HepG2 (cell line): ENCODE measurements at regions not wholly inside any gene's neighbourhood (a gene's known extent, or its start where the extent isn't known, plus 50 kb on each side); places are given as distances from the start of the nearest gene placed in this dataset.

Experiments used
- AGO2 ChIP-seq: fragments of 200-400 bp; formaldehyde crosslinking; optimal IDR thresholded peaks from 2 replicates; pipeline ENCODE3; 2017; ENCODE audit warnings: mild to moderate bottlenecking, low read depth, low read length, moderate library complexity
- EHMT2 ChIP-seq: fragments of 200-600 bp; sonication (generic); IDR thresholded peaks from 2 replicates; pipeline ENCODE4 v1.7.0; 2017; ENCODE audit warnings: antibody characterized with exemption, low read depth, low read length, borderline replicate concordance
- ELF4 ChIP-seq: sonication (generic); formaldehyde crosslinking; IDR thresholded peaks from 2 replicates; pipeline ENCODE4 v1.5.0; 2020; ENCODE audit warnings: missing genetic modification reagents, mild to moderate bottlenecking, moderate library complexity, borderline replicate concordance
- ETV6 ChIP-seq: sonication (generic); formaldehyde crosslinking; conservative IDR thresholded peaks from 2 replicates; pipeline ENCODE4 v1.4.0; 2020; ENCODE audit warnings: missing genetic modification reagents
- FOXK2 ChIP-seq: fragments of 450-650 bp; IDR thresholded peaks from 2 replicates; pipeline ENCODE4 v1.6.1; 2016
- NFATC3 ChIP-seq: sonication (generic); formaldehyde crosslinking; IDR thresholded peaks from 2 replicates; pipeline ENCODE4 v1.5.1; 2020; ENCODE audit warnings: mild to moderate bottlenecking, missing genetic modification reagents
- ZNF382 ChIP-seq: sonication (generic); formaldehyde crosslinking; IDR thresholded peaks from 2 replicates; pipeline ENCODE4 v1.5.0; 2020; ENCODE audit warnings: missing genetic modification reagents, mild to moderate bottlenecking, borderline replicate concordance
- ZSCAN30 ChIP-seq: sonication (generic); formaldehyde crosslinking; IDR thresholded peaks from 2 replicates; pipeline ENCODE4 v1.5.0; 2020; ENCODE audit warnings: mild to moderate bottlenecking, missing genetic modification reagents
- TF ChIP-seq, protein P1 (sequence below): sonication (generic); formaldehyde crosslinking; IDR thresholded peaks from 2 replicates; pipeline ENCODE4 v1.9.0; 2021; ENCODE audit warnings: missing genetic modification reagents, borderline replicate concordance
- TF ChIP-seq, protein P2 (sequence below): sonication (generic); formaldehyde crosslinking; IDR thresholded peaks from 2 replicates; pipeline ENCODE4 v1.8.0; 2022; ENCODE audit warnings: missing genetic modification reagents, mild to moderate bottlenecking, moderate library complexity, borderline replicate concordance

DNA sequence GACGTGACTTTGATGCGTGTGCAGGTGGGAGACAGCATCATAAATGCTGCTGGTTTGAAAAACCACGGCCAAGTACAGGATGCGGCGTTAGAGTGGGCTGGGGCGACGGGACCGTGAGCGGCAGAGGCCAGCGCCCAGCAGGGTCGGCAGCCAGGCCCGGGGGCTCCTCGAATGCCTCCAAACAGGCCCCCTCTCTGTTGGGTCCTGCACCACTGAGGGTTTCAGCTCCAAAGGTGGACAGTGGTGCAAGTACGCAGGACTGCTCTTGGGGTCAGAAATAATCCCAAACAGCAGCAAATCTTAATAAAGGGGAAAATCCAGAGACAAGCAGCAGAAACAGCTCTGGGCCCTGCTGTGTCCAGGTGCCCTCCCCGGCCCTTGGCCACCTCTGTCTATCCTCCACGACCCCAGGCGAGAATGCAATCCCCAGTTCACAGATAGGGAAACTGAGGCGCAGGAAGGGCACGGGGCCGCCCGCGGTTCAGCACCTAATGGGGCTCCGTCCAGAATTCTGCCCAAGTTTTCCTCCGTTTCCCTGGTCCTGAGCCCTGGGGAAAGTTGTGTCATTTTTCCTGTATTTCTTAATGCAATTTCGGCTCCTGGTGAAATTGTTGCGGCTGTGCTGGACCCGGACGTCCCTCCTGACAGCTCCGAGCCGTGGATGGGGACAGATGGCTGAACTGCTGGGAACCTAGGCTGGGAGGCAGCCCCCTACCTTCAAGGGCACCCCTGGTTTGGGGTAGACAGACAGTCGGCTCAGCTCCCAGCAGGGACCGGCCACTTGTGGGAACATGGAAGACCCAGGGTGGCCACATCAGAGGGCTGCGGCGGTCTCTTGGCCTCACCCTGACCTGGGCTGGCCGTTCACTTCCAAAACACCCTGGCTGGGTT, 97.4 kb downstream of the FOXL3 start:
- TF ChIP-seq, protein P1, sequence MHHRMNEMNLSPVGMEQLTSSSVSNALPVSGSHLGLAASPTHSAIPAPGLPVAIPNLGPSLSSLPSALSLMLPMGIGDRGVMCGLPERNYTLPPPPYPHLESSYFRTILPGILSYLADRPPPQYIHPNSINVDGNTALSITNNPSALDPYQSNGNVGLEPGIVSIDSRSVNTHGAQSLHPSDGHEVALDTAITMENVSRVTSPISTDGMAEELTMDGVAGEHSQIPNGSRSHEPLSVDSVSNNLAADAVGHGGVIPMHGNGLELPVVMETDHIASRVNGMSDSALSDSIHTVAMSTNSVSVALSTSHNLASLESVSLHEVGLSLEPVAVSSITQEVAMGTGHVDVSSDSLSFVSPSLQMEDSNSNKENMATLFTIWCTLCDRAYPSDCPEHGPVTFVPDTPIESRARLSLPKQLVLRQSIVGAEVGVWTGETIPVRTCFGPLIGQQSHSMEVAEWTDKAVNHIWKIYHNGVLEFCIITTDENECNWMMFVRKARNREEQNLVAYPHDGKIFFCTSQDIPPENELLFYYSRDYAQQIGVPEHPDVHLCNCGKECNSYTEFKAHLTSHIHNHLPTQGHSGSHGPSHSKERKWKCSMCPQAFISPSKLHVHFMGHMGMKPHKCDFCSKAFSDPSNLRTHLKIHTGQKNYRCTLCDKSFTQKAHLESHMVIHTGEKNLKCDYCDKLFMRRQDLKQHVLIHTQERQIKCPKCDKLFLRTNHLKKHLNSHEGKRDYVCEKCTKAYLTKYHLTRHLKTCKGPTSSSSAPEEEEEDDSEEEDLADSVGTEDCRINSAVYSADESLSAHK (CRISPR knock-in tag), result no peak
- TF ChIP-seq ZNF382 (CRISPR knock-in tag) (no peak), FOXK2 (no peak), ETV6 (CRISPR knock-in tag) (no peak), NFATC3 (no peak), ZSCAN30 (CRISPR knock-in tag) (no peak), EHMT2 (no peak), ELF4 (no peak), AGO2 (no peak)
- TF ChIP-seq, protein P2, sequence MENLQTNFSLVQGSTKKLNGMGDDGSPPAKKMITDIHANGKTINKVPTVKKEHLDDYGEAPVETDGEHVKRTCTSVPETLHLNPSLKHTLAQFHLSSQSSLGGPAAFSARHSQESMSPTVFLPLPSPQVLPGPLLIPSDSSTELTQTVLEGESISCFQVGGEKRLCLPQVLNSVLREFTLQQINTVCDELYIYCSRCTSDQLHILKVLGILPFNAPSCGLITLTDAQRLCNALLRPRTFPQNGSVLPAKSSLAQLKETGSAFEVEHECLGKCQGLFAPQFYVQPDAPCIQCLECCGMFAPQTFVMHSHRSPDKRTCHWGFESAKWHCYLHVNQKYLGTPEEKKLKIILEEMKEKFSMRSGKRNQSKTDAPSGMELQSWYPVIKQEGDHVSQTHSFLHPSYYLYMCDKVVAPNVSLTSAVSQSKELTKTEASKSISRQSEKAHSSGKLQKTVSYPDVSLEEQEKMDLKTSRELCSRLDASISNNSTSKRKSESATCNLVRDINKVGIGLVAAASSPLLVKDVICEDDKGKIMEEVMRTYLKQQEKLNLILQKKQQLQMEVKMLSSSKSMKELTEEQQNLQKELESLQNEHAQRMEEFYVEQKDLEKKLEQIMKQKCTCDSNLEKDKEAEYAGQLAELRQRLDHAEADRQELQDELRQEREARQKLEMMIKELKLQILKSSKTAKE (CRISPR knock-in tag), result no peak
